GM23338 (cell line): ENCODE measurements at regions not wholly inside any gene's neighbourhood (a gene's known extent, or its start where the extent isn't known, plus 50 kb on each side); places are given as distances from the start of the nearest gene placed in this dataset.

Source experiments
- ATAC-seq: fragments of 200-7000 bp; cut with Tn5 transposase; 3 replicates; pipeline ENCODE4 v1.9.1; 2020
- DNase-seq: peaks from one replicate; pipeline ENCODE4 v3.0.0-alpha.2; 2015; ENCODE audit warnings: low spot score
- H2AFZ ChIP-seq: fragments of 200-600 bp; sonication (generic); 2 replicates; pipeline ENCODE4 v1.8.0; 2016; ENCODE audit warnings: antibody characterized with exemption, mild to moderate bottlenecking, moderate library complexity
- H3F3A ChIP-seq: fragments of 200-600 bp; sonication (generic); replicated peaks from 2 replicates; pipeline ENCODE4 v1.8.0; 2017; ENCODE audit warnings: antibody characterized with exemption, mixed run types, low read depth
- H3K27ac ChIP-seq: fragments of 200-600 bp; sonication (generic); 2 replicates; pipeline ENCODE4 v1.6.1; 2016; ENCODE audit warnings: low read depth
- H3K27me3 ChIP-seq: fragments of 200-600 bp; sonication (generic); 2 replicates; pipeline ENCODE4 v1.8.0; 2016; ENCODE audit warnings: mild to moderate bottlenecking, mixed run types, moderate library complexity; ENCODE audit not compliant: insufficient read depth
- H3K36me3 ChIP-seq: fragments of 200-600 bp; sonication (generic); 2 replicates; pipeline ENCODE4 v1.8.0; 2016; ENCODE audit warnings: mild to moderate bottlenecking; ENCODE audit not compliant: insufficient read depth
- H3K4me1 ChIP-seq: fragments of 200-600 bp; sonication (generic); 2 replicates; pipeline ENCODE4 v1.8.0; 2016; ENCODE audit warnings: mild to moderate bottlenecking, moderate library complexity; ENCODE audit not compliant: insufficient read depth
- H3K4me2 ChIP-seq: fragments of 200-600 bp; sonication (generic); 2 replicates; pipeline ENCODE4 v1.7.1; 2017; ENCODE audit warnings: mixed run types
- H3K4me3 ChIP-seq: fragments of 200-600 bp; sonication (generic); 2 replicates; pipeline ENCODE4 v1.6.1; 2016; ENCODE audit warnings: mixed run types
- H3K79me2 ChIP-seq: fragments of 200-600 bp; sonication (generic); replicated peaks from 2 replicates; pipeline ENCODE4 v1.8.0; 2017; ENCODE audit warnings: mild to moderate bottlenecking; ENCODE audit not compliant: insufficient read depth
- H3K9me2 ChIP-seq: fragments of 200-600 bp; sonication (generic); 2 replicates; pipeline ENCODE4 v1.8.0; 2017; ENCODE audit not compliant: insufficient read depth
- H4K20me1 ChIP-seq: fragments of 200-600 bp; sonication (generic); replicated peaks from 2 replicates; pipeline ENCODE4 v1.8.0; 2017; ENCODE audit warnings: mild to moderate bottlenecking; ENCODE audit not compliant: insufficient read depth
- H3K27ac Mint-ChIP-seq: 2 replicates; pipeline ENCODE4 v1.8.0; 2020; ENCODE audit warnings: inconsistent platforms, mild to moderate bottlenecking, moderate library complexity, mixed read lengths
- H3K27me3 Mint-ChIP-seq: 3 replicates; pipeline ENCODE4 v1.8.0; 2022; ENCODE audit warnings: low read depth, mild to moderate bottlenecking, moderate library complexity, mixed read lengths, inconsistent platforms; ENCODE audit not compliant: insufficient read depth, poor library complexity
- H3K36me3 Mint-ChIP-seq: 3 replicates; pipeline ENCODE4 v1.8.0; 2021; ENCODE audit warnings: low read depth, mild to moderate bottlenecking, inconsistent platforms, moderate library complexity, mixed read lengths
- H3K4me1 Mint-ChIP-seq: 3 replicates; pipeline ENCODE4 v1.8.0; 2020; ENCODE audit warnings: mild to moderate bottlenecking, inconsistent platforms, mixed read lengths
- H3K4me3 Mint-ChIP-seq: 3 replicates; pipeline ENCODE4 v1.8.0; 2021; ENCODE audit warnings: moderate library complexity, mild to moderate bottlenecking, inconsistent platforms, mixed read lengths
- H3K9me3 Mint-ChIP-seq: 3 replicates; pipeline ENCODE4 v1.8.0; 2020; ENCODE audit warnings: moderate library complexity, mild to moderate bottlenecking, inconsistent platforms, mixed read lengths
- CREB1 ChIP-seq: fragments of 250-450 bp; sonication (Bioruptor Pico); IDR thresholded peaks from 2 replicates; pipeline ENCODE4 v1.5.0; 2020; ENCODE audit warnings: low read depth, mild to moderate bottlenecking, moderate library complexity
- CTCF ChIP-seq, 2 experiments: fragments of 200-600 bp in 1 of 2; sonication (generic) in 1 of 2; conservative IDR thresholded peaks; 2 replicates each; pipeline versions ENCODE4 v1.5.1 to v1.6.1; 2016 to 2017; ENCODE audit warnings: antibody characterized with exemption in 2 of 2, low read depth in 2 of 2, mild to moderate bottlenecking in 2 of 2, moderate library complexity in 1 of 2
- EZH2 ChIP-seq: fragments of 200-600 bp; sonication (generic); IDR thresholded peaks from one replicate; pipeline ENCODE4 v1.8.0; 2017; ENCODE audit warnings: antibody characterized with exemption, mild to moderate bottlenecking, low read depth; ENCODE audit not compliant: unreplicated experiment
- EZH2phosphoT487 ChIP-seq: fragments of 200-600 bp; sonication (generic); IDR thresholded peaks from one replicate; pipeline ENCODE4 v1.8.1; 2018; ENCODE audit warnings: antibody characterized with exemption; ENCODE audit not compliant: unreplicated experiment
- JUNB ChIP-seq: IDR thresholded peaks from one replicate; pipeline ENCODE4 v1.6.1; 2016; ENCODE audit warnings: antibody characterized with exemption; ENCODE audit not compliant: unreplicated experiment
- NANOG ChIP-seq: IDR thresholded peaks from 2 replicates; pipeline ENCODE4 v1.6.1; 2016; ENCODE audit warnings: antibody characterized with exemption, borderline replicate concordance
- STAT1 ChIP-seq: IDR thresholded peaks from one replicate; pipeline ENCODE4 v1.6.1; 2016; ENCODE audit warnings: antibody characterized with exemption; ENCODE audit not compliant: unreplicated experiment
- ZNF114 ChIP-seq: fragments of 250-450 bp; sonication (Bioruptor Pico); IDR thresholded peaks from 2 replicates; pipeline ENCODE4 v1.5.0; 2020; ENCODE audit warnings: mild to moderate bottlenecking, moderate library complexity
- ZNF331 ChIP-seq: fragments of 250-450 bp; sonication (Bioruptor Pico); IDR thresholded peaks from 2 replicates; pipeline ENCODE4 v1.5.0; 2020; ENCODE audit warnings: low read depth, mild to moderate bottlenecking, moderate library complexity
- ZNF462 ChIP-seq: fragments of 250-450 bp; sonication (Bioruptor Pico); IDR thresholded peaks from 2 replicates; pipeline ENCODE4 v1.5.0; 2020; ENCODE audit warnings: mild to moderate bottlenecking, moderate library complexity

GRCh38 chr9:71549023-71549422 is 219.3 kb downstream of the CEMIP2 start (continued):
- TF ChIP-seq CTCF (conservative IDR thresholded peaks at IDR 0.05; ENCODE audit: low read depth in 2 of 2) (no peak), STAT1 (no peak), ZNF114 (CRISPR knock-in tag) (no peak), EZH2 (no peak), ZNF331 (no peak), CREB1 (CRISPR knock-in tag) (no peak), JUNB (no peak)

GRCh38 chr9:71544464-71544863 is 223.8 kb downstream of the CEMIP2 start:
- H3K4me2 ChIP-seq = no peak overlapping the region
- no peak for ATAC-seq
- H3K79me2 ChIP-seq = no peaks in the 10 kb centered on the region

More at GRCh38 chr9:71544464-71544863, 223.8 kb downstream of the CEMIP2 start:
- no peaks in the 10 kb centered on the region for H3K36me3 Mint-ChIP-seq
- Histone ChIP-seq H3K4me3 (no peak overlapping the region), H3K9me2 (no peaks in the 10 kb centered on the region), H4K20me1 (no peaks in the 10 kb centered on the region), H3K27me3 (no peaks in the 10 kb centered on the region), H3K36me3 (no peaks in the 10 kb centered on the region), H3K27ac (no peak overlapping the region), H3F3A (no peaks in the 10 kb centered on the region), H3K4me1 (no peaks in the 10 kb centered on the region; the same call in 1 of the 2 replicates), H2AFZ (peak overlapping the region; percentile 60; the same call in 1 of the 2 replicates)
- no peak for DNase-seq
- H3K4me1 Mint-ChIP-seq = no peaks in the 10 kb centered on the region
- TF ChIP-seq CREB1 (CRISPR knock-in tag) (no peak), EZH2 (no peak), NANOG (no peak), EZH2phosphoT487 (no peak), ZNF462 (no peak), ZNF114 (CRISPR knock-in tag) (no peak)
- H3K9me3 Mint-ChIP-seq = no peaks in the 10 kb centered on the region
- no peak overlapping the region for H3K27ac Mint-ChIP-seq
- H3K27me3 Mint-ChIP-seq = no peaks in the 10 kb centered on the region
- H3K4me3 Mint-ChIP-seq = no peak overlapping the region
